ACC112 (cell line): ENCODE measurements at regions not wholly inside any gene's neighbourhood (a gene's known extent, or its start where the extent isn't known, plus 50 kb on each side); places are given as distances from the start of the nearest gene placed in this dataset.

Experiments
- H2AFZ ChIP-seq: fragments of 200-600 bp; sonication (generic); one replicate; pipeline ENCODE4 v1.6.0; 2017; ENCODE audit warnings: antibody characterized with exemption, low read length; ENCODE audit not compliant: unreplicated experiment
- H3K27ac ChIP-seq: fragments of 200-600 bp; sonication (generic); 2 replicates; pipeline ENCODE4 v1.5.1; 2014; ENCODE audit warnings: low read depth, mild to moderate bottlenecking, antibody characterized with exemption, low read length, moderate library complexity
- H3K27me3 ChIP-seq: fragments of 200-600 bp; sonication (generic); 2 replicates; pipeline ENCODE4 v1.6.1; 2014; ENCODE audit warnings: mild to moderate bottlenecking, antibody characterized with exemption, low read length, moderate library complexity, mixed read lengths; ENCODE audit not compliant: insufficient read depth
- H3K36me3 ChIP-seq: fragments of 200-600 bp; sonication (generic); 2 replicates; pipeline ENCODE4 v1.6.1; 2016; ENCODE audit warnings: mild to moderate bottlenecking, antibody characterized with exemption, low read length, moderate library complexity, mixed read lengths; ENCODE audit not compliant: insufficient read depth
- H3K4me1 ChIP-seq: fragments of 200-600 bp; sonication (generic); one replicate; pipeline ENCODE4 v1.6.1; 2016; ENCODE audit warnings: low read length, mixed read lengths; ENCODE audit not compliant: insufficient read depth, unreplicated experiment, control insufficient read depth
- H3K4me3 ChIP-seq: fragments of 200-600 bp; sonication (generic); 2 replicates; pipeline ENCODE4 v1.5.1; 2014; ENCODE audit warnings: mild to moderate bottlenecking, low read depth, low read length
- H3K79me2 ChIP-seq: fragments of 200-600 bp; sonication (generic); one replicate; pipeline ENCODE4 v1.6.0; 2016; ENCODE audit warnings: low read length; ENCODE audit not compliant: control insufficient read depth, unreplicated experiment, insufficient read depth

DNA sequence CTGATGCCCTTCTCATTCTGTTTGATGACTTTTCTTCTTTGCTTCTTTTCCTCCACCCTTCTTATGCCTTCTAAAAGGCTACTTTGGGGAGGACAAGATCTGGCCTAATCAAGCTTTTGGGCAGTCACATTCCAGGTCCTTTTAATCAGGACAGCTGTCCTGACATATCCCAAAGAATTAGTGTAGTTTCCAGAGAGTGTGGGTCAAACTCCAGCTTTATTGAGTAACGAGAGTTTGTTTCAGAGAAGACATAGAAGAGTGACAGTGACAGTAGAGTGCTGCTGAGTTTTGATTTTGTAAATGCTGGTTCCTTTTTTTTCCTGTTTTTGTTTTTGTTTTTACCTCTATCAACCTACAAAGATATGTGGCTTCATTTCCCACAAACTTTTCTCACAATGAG is 158.4 kb upstream of the SESN3 start:
- Histone ChIP-seq H3K79me2 (no peaks in the 10 kb centered on the region), H2AFZ (no peak overlapping the region), H3K27me3 (peaks cover 22% of the 10 kb centered on the region; the same call in 1 of the 2 replicates), H3K36me3 (no peaks in the 10 kb centered on the region), H3K27ac (no peak overlapping the region), H3K4me3 (no peak overlapping the region), H3K4me1 (no peaks in the 10 kb centered on the region)

GRCh38 chr11:95388086-95388485 is 157.1 kb upstream of the SESN3 start:
- H3K27ac ChIP-seq = no peak overlapping the region
- no peak overlapping the region for H3K4me3 ChIP-seq
- no peaks in the 10 kb centered on the region for H3K36me3 ChIP-seq
- H3K4me1 ChIP-seq = no peaks in the 10 kb centered on the region
- H3K79me2 ChIP-seq = no peaks in the 10 kb centered on the region
- H2AFZ ChIP-seq = no peak overlapping the region
- H3K27me3 ChIP-seq = peaks cover 30% of the 10 kb centered on the region

- Histone ChIP-seq H3K36me3 (no peaks in the 10 kb centered on the region), H3K4me3 (no peak overlapping the region), H3K27me3 (peaks cover 37% of the 10 kb centered on the region), H3K79me2 (no peaks in the 10 kb centered on the region), H2AFZ (no peak overlapping the region), H3K27ac (no peak overlapping the region), H3K4me1 (no peaks in the 10 kb centered on the region)
Observed at GRCh38 chr11:95387325-95387724, 156.3 kb upstream of the SESN3 start.

DNA sequence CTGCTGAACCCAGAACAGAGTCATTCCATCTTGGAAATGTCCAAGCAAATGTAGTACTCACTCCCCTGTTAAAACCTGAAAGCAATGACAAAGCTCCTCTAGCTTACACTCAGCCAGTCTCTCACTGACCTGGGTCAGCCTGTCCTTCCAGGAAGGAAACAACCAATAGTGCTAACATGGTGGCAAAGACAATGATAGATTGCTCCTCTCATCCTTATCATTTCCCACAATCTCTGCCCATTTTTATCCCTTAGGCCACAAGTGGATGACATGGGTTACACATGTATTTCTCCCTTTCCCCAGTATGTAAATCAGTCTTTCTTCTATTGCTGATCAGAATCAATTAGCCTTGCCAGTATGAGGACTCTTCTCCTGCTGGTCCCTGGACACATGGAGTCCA is 154.6 kb upstream of the SESN3 start:
- Histone ChIP-seq H3K4me3 (no peak overlapping the region), H3K36me3 (no peaks in the 10 kb centered on the region), H3K79me2 (no peaks in the 10 kb centered on the region), H3K27ac (no peak overlapping the region), H2AFZ (no peak overlapping the region), H3K4me1 (no peaks in the 10 kb centered on the region), H3K27me3 (peaks cover 52% of the 10 kb centered on the region)

GRCh38 chr11:95379479-95379878 is 148.5 kb upstream of the SESN3 start:
- Histone ChIP-seq H3K4me1 (peaks cover 18% of the 10 kb centered on the region), H3K27me3 (peaks cover 40% of the 10 kb centered on the region), H3K79me2 (no peaks in the 10 kb centered on the region), H3K36me3 (no peaks in the 10 kb centered on the region), H2AFZ (no peak overlapping the region), H3K4me3 (no peak overlapping the region), H3K27ac (no peak overlapping the region)

DNA sequence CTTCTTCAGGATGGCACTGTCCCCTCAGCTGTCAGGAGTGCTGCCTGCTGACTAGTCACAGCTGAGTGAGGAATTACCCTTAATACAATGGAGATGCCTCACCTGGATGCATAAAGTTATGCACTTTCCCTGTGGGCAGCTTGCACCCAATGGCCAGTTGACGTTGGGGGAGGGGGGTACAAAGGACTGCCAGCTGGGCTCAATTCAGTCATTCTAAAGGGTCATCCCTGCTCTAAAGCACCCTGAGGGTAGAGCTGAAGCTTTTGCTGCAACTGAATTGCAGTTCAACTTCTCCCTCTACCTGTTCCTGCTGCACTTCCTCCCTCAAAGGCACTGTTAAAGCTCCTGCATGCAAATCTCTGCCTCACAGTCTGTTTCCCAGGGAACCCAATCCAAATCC is 147.8 kb upstream of the SESN3 start:
- Histone ChIP-seq H3K27ac (no peak overlapping the region), H3K79me2 (no peaks in the 10 kb centered on the region), H3K27me3 (peaks cover 39% of the 10 kb centered on the region), H3K36me3 (no peaks in the 10 kb centered on the region), H3K4me3 (no peak overlapping the region), H2AFZ (no peak overlapping the region), H3K4me1 (peaks cover 18% of the 10 kb centered on the region)

- Histone ChIP-seq H3K27me3 (peaks cover 32% of the 10 kb centered on the region), H3K4me1 (peaks cover 18% of the 10 kb centered on the region), H3K79me2 (no peaks in the 10 kb centered on the region), H3K36me3 (no peaks in the 10 kb centered on the region), H2AFZ (no peak overlapping the region), H3K27ac (no peak overlapping the region), H3K4me3 (no peak overlapping the region)
Observed at GRCh38 chr11:95378111-95378510, 147.1 kb upstream of the SESN3 start.

- Histone ChIP-seq H2AFZ (no peak overlapping the region), H3K27me3 (peaks cover 18% of the 10 kb centered on the region; the same call in 1 of the 2 replicates), H3K27ac (no peak overlapping the region), H3K4me3 (no peak overlapping the region), H3K79me2 (no peaks in the 10 kb centered on the region), H3K4me1 (peaks cover 18% of the 10 kb centered on the region), H3K36me3 (no peaks in the 10 kb centered on the region)
Observed at GRCh38 chr11:95375886-95376285, 144.9 kb upstream of the SESN3 start.

DNA sequence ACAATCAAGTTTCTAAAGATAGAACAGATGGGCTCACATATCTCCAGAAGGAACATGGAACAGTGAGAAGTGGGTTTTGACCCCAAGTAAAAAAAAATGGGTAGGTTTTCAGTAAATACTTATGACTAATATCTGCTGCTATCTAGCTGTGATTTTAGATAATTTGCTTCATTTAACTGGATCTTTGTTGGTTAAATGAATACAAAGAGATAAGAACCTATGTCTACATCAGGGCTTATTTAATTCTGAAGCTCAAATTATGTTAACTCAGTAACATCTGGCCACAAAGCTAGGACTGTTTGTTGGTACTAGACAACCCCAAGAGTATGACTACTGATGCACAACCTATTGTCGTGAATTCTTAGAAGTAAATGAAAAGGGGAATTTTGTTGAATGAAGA is 144.4 kb upstream of the SESN3 start:
- Histone ChIP-seq H3K4me1 (peaks cover 18% of the 10 kb centered on the region), H3K27me3 (peaks cover 17% of the 10 kb centered on the region; the same call in 1 of the 2 replicates), H3K4me3 (no peak overlapping the region; the same call in 1 of the 2 replicates), H3K79me2 (no peaks in the 10 kb centered on the region), H2AFZ (no peak overlapping the region), H3K27ac (no peak overlapping the region), H3K36me3 (no peaks in the 10 kb centered on the region)

DNA sequence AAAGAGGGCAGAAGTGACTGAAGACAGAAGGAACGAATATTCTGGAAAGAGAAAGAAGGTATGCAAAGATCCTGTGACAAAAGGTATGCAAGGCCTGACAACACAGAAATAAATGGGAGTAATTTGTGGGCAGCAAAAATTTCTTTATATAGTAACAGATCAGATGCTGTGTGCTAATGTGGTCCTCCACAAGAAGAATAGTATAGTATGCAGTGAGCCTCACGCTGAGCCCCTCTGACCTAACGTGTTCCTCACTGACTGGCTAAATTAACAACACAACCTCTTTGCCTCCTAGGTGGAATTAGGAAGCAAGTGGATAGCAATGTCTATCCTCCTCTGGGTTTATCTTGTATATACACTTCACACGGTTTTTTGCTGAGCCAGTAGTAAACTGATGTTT is 143.1 kb upstream of the SESN3 start:
- H3K4me3 ChIP-seq = no peak overlapping the region
- H3K4me1 ChIP-seq = peaks cover 18% of the 10 kb centered on the region
- H3K36me3 ChIP-seq = no peaks in the 10 kb centered on the region
- H3K27me3 ChIP-seq = peaks cover 16% of the 10 kb centered on the region
- H2AFZ ChIP-seq = no peak overlapping the region
- no peaks in the 10 kb centered on the region for H3K79me2 ChIP-seq
- no peak overlapping the region for H3K27ac ChIP-seq

GRCh38 chr11:95373241-95373640 is 142.2 kb upstream of the SESN3 start:
- Histone ChIP-seq H3K4me3 (no peak overlapping the region), H3K27me3 (peaks cover 16% of the 10 kb centered on the region), H2AFZ (no peak overlapping the region), H3K79me2 (no peaks in the 10 kb centered on the region), H3K36me3 (no peaks in the 10 kb centered on the region), H3K4me1 (peaks cover 17% of the 10 kb centered on the region), H3K27ac (no peak overlapping the region)
